HG03095 (cell line): ENCODE measurements at regions not wholly inside any gene's neighbourhood (a gene's known extent, or its start where the extent isn't known, plus 50 kb on each side); places are given as distances from the start of the nearest gene placed in this dataset.
A peak's percentile ranks its signal among the peaks of the same experiment; 100 is the strongest.

Source experiments
- ATAC-seq: cut with Tn5 transposase; IDR thresholded peaks from one replicate; pipeline ENCODE4 v1.9.1; 2021; ENCODE audit warnings: moderate library complexity; ENCODE audit not compliant: unreplicated experiment

GRCh38 chr2:41707790-41708451, 339.9 kb upstream of the PKDCC start:
- no peak for ATAC-seq

GRCh38 chr2:41709702-41710599, 337.9 kb upstream of the PKDCC start:
- peak; percentile 37 for ATAC-seq

GRCh38 chr2:41710944-41711343, 336.9 kb upstream of the PKDCC start:
- no peak for ATAC-seq

- ATAC-seq, result no peak
Observed at GRCh38 chr2:41711736-41712135, 336.1 kb upstream of the PKDCC start.

- ATAC-seq, result no peak
Observed at GRCh38 chr2:41716497-41716896, 331.3 kb upstream of the PKDCC start.

GRCh38 chr2:41717839-41718238, 330.0 kb upstream of the PKDCC start:
- ATAC-seq, result no peak

- no peak for ATAC-seq
Observed at GRCh38 chr2:41718705-41719104, 329.1 kb upstream of the PKDCC start.

GRCh38 chr2:41719756-41720155, 328.1 kb upstream of the PKDCC start:
- no peak for ATAC-seq

GRCh38 chr2:41720331-41721251, 327.2 kb upstream of the PKDCC start:
- ATAC-seq, result peak; percentile 41

- no peak for ATAC-seq
Observed at GRCh38 chr2:41722668-41723369, 325.0 kb upstream of the PKDCC start.

- no peak for ATAC-seq
Observed at GRCh38 chr2:41723526-41723925, 324.3 kb upstream of the PKDCC start.

GRCh38 chr2:41724465-41724864, 323.4 kb upstream of the PKDCC start:
- no peak for ATAC-seq

- no peak for ATAC-seq
Observed at GRCh38 chr2:41725901-41726300, 321.9 kb upstream of the PKDCC start.

GRCh38 chr2:41726364-41726763, 321.5 kb upstream of the PKDCC start:
- no peak for ATAC-seq

- no peak for ATAC-seq
Observed at GRCh38 chr2:41727152-41727551, 320.7 kb upstream of the PKDCC start.

GRCh38 chr2:41727711-41728110, 320.1 kb upstream of the PKDCC start:
- ATAC-seq, result no peak

GRCh38 chr2:41728788-41729338, 319.0 kb upstream of the PKDCC start:
- ATAC-seq, result no peak

GRCh38 chr2:41729800-41730364, 317.9 kb upstream of the PKDCC start:
- no peak for ATAC-seq

- no peak for ATAC-seq
Observed at GRCh38 chr2:41735006-41735405, 312.8 kb upstream of the PKDCC start.

- ATAC-seq, result no peak
Observed at GRCh38 chr2:41735476-41735875, 312.3 kb upstream of the PKDCC start.
